Embryonic facial prominence (tissue), 1 donor: ENCODE measurements at regions not wholly inside any gene's neighbourhood (a gene's known extent, or its start where the extent isn't known, plus 50 kb on each side); places are given as distances from the start of the nearest gene placed in this dataset.
"Not testable (repeated sequence)": the region's sequence is repeated elsewhere in the genome, so short reads cannot be mapped to it uniquely, and the experiment has no call there.

Experiments used
- DNase-seq: peaks from one replicate; pipeline ENCODE4 v3.0.0-alpha.2; 2016; ENCODE audit errors: extremely low spot score

GRCh38 chr9:73996844-73997243 lies 500.3 kb upstream of the RORB start:
- no peak for DNase-seq

DNA sequence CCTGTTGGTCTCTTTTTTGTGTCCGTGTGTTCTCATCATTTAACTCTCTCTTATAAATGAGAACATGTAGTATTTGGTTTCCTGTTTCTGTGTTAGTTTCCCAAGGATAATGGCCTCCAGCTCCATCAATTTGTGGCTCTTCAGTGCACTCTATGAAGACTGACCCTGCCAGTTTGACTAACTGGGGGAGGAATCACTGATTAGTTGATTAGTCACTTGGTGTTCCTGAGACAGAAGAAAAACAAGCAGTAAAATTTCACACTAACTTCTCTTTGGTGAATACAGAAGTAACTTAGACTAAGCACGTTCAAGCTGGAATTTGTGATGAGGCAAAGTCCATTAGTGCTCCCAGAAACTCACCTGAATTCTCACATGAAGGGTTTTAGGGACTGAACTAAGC lies 495.8 kb upstream of the RORB start:
- no peak for DNase-seq

- DNase-seq, result no peak
Observed at GRCh38 chr9:74006935-74007334, 490.2 kb upstream of the RORB start.

DNA sequence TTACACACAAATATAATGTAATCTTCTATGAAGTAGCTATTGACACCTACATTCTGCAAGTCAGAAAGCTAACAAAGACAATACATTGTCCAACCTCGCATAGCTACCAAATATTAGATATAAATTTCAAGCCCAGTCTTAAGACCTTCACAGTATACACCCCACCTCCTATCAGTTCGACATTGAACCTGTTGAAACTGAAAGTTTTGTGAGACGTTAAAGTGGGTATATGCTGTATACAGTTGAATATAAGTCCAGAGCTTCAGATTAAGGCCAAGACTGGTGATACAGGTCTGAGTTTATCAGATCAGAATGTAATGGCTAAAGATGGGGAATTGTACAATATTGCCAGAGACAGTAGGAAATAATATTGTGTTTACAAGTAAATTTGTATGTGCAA lies 489.3 kb upstream of the RORB start:
- DNase-seq, result no peak

GRCh38 chr9:74016004-74016403 lies 481.1 kb upstream of the RORB start:
- DNase-seq, result no peak

DNA sequence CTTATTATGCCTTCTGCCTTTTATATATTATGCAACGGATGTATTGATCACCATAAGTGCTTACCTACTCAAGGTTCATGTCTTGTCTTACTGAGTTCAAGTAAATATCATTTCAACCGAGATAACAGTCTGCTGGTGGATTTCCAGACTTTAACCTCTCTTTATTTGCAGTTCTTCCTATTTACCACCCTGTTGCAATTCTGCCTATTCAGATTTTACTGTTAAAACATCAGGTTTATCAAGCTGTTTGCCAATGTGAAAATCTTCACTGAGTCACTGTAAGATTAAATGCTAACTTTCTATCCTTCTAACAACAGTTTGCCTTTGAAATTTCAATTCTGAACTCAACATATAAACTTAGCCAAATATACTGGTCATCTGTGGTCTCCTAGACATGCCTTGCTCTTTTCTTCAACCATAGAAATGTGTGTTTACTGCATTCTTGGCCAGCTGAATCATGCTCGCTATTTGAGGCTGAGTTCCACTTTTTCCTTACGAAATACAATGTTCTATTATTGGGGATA lies 471.7 kb upstream of the RORB start:
- no peak for DNase-seq

- DNase-seq, result no peak
Observed at GRCh38 chr9:74032421-74032820, 464.7 kb upstream of the RORB start.

- no peak for DNase-seq
Observed at GRCh38 chr9:74035786-74036185, 461.3 kb upstream of the RORB start.

- no peak for DNase-seq
Observed at GRCh38 chr9:74036549-74037231, 460.4 kb upstream of the RORB start.

GRCh38 chr9:74037274-74037673 lies 459.9 kb upstream of the RORB start:
- DNase-seq, result no peak

DNA sequence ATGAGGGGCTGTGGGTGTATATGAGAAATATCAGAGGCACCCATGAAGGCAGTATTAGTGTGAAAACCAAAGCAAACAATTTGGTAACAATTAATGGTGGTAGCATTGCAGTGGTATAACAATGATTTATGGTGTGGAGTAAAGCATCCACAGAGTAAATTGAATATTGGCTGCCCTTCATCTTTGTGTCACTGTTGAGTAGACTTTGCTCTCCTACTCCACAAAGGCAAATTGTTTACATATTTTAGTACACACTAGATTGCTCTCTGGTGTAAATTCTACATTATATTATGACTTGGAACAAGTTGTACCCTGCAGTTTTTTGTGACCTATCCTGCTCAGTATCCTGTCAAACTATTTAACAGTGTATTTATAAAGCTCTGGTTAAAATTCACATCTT lies 455.5 kb upstream of the RORB start:
- DNase-seq, result no peak

- no peak for DNase-seq
Observed at GRCh38 chr9:74044844-74045243, 452.3 kb upstream of the RORB start.

GRCh38 chr9:74056023-74056422 lies 441.1 kb upstream of the RORB start:
- no peak for DNase-seq

- not testable (repeated sequence) for DNase-seq
Observed at GRCh38 chr9:74057051-74057450, 440.1 kb upstream of the RORB start.

GRCh38 chr9:74064702-74065101 lies 432.4 kb upstream of the RORB start:
- DNase-seq, result no peak

GRCh38 chr9:74066128-74066527 lies 431.0 kb upstream of the RORB start:
- DNase-seq, result no peak

- no peak for DNase-seq
Observed at GRCh38 chr9:74066605-74067004, 430.5 kb upstream of the RORB start.

- no peak for DNase-seq
Observed at GRCh38 chr9:74071502-74071901, 425.6 kb upstream of the RORB start.

DNA sequence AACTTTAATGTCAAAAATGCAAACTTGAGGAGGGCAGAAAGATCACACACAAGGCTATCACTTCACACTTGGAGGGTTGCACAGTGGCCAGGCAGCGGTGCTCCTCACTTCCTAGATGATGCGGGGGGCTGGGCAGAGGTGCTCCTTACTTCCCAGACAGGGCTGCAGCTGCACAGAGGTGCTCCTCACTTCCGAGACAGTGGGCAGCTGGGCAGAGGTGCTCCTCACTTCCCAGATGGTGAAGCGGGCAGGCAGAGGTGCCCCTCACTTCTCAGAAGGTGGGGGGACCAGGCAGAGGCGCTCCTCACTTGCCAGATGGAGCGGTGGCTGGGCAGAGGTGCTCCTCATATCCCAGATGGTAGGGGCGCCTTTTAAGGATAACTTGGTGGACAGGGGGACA lies 423.2 kb upstream of the RORB start:
- no peak for DNase-seq

- no peak for DNase-seq
Observed at GRCh38 chr9:74078647-74079046, 418.5 kb upstream of the RORB start.

DNA sequence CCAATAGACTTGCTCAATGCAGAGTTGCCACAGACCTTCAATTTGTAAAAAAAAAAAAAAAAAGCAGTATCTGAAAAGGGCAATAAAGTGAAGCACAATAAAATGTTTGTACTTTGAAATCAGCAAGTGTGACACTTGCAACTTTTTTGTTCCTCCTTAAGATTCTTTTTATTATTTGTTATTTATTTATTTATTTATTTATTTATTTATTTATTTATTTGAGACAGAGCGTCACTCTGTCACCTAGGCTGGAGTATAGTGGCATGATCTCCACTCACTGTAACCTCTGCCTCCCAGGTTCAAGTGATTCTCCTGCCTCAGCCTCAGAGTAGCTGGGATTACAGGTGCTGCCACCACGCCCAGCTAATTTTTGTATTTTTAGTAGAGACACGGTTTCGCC lies 416.5 kb upstream of the RORB start:
- not testable (repeated sequence) for DNase-seq

DNA sequence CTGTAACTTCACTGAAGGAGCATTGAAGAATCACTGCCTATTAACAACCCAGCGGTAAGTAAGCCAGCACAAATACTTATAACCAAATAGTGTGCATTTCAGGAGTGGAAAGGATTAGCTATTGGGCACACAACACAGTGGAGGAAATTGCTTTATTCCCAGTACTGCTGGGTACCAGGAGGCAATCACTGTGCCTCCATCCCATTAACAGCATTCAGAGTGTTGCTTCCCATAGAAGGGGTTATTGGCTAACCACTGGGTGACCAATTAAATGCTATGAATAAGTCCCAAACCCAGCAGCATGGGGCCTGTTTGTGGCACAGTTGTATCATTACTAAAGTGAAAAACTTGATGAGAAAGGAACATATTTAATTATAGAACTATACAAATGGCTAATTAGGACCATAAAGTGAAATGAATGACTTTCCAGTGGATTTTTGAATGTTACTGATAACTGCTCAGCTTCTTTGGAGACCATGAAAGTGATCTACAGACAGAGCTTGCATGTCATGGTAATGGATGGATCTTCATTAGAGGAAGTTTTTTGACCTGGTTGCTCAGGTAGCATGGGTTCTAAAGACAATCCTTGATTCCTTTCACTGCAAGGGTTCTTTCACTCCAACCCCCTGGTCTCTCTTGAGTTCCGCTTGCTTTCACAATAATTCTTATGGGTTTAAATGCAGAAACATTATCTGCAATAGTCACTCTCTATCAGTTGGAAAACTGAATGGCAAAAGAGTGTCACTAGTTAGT lies 413.3 kb upstream of the RORB start:
- no peak for DNase-seq

DNA sequence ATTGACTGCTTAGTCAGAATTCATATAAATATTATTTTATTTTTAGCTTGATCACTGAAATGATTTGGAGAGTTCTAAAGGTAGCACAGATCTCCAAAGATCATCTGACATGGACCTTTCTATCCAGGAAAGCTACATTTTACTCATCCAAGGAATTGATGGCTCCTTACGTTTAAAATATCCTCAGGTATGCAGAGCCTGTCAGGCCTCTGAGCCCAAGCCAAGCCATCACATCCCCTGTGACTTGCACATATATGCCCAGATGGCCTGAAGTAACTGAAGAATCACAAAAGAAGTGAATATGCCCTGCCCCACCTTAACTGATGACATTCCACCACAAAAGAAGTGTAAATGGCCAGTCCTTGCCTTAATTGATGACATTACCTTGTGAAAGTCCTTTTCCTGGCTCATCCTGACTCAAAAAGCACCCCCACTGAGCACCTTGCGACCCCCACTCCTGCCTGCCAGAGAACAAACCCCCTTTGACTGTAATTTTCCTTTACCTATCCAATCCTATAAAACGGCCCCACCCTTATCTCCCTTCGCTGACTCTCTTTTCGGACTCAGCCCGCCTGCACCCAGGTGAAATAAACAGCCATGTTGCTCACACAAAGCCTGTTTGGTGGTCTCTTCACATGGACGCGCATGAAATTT lies 411.6 kb upstream of the RORB start:
- DNase-seq, result not testable (repeated sequence)
